H9 (cell line): ENCODE measurements at regions not wholly inside any gene's neighbourhood (a gene's known extent, or its start where the extent isn't known, plus 50 kb on each side); places are given as distances from the start of the nearest gene placed in this dataset.

Source experiments
- DNase-seq: peaks from one replicate; pipeline ENCODE4 v3.0.0-alpha.2; 2017
- H2AFZ ChIP-seq: one replicate; pipeline ENCODE4 v1.6.1; 2013; ENCODE audit warnings: mild to moderate bottlenecking, low read length, control low read depth, moderate library complexity
- H2AK5ac ChIP-seq: 2 replicates; pipeline ENCODE4 v1.6.1; 2013; ENCODE audit warnings: low read length, control low read depth, mixed read lengths; ENCODE audit not compliant: insufficient read length
- H2BK120ac ChIP-seq: one replicate; pipeline ENCODE4 v1.6.1; 2013; ENCODE audit warnings: low read depth, mild to moderate bottlenecking, low read length, control low read depth, inconsistent platforms; ENCODE audit not compliant: poor library complexity, severe bottlenecking
- H2BK12ac ChIP-seq: 2 replicates; pipeline ENCODE4 v1.6.1; 2013; ENCODE audit warnings: low read length, control low read depth, mixed read lengths, low read depth; ENCODE audit not compliant: insufficient read length
- H2BK15ac ChIP-seq: 2 replicates; pipeline ENCODE4 v1.6.1; 2013; ENCODE audit warnings: low read depth, low read length, control low read depth
- H2BK20ac ChIP-seq: one replicate; pipeline ENCODE4 v1.6.1; 2013; ENCODE audit warnings: low read depth, mild to moderate bottlenecking, low read length, control low read depth, inconsistent platforms; ENCODE audit not compliant: poor library complexity, severe bottlenecking
- H2BK5ac ChIP-seq: 2 replicates; pipeline ENCODE4 v1.6.1; 2013; ENCODE audit warnings: low read length, control low read depth, mixed read lengths; ENCODE audit not compliant: insufficient read length
- H3K14ac ChIP-seq: 2 replicates; pipeline ENCODE4 v1.6.1; 2013; ENCODE audit warnings: low read length, control low read depth; ENCODE audit not compliant: insufficient read depth
- H3K18ac ChIP-seq: 2 replicates; pipeline ENCODE4 v1.6.1; 2013; ENCODE audit warnings: low read depth, mild to moderate bottlenecking, mixed read lengths, low read length, control low read depth; ENCODE audit not compliant: insufficient read length
- H3K23ac ChIP-seq: 2 replicates; pipeline ENCODE4 v1.6.1; 2013; ENCODE audit warnings: low read length, control low read depth, mixed read lengths, low read depth; ENCODE audit not compliant: insufficient read length
- H3K23me2 ChIP-seq: 2 replicates; pipeline ENCODE4 v1.6.1; 2013; ENCODE audit warnings: low read depth, mild to moderate bottlenecking, mixed read lengths, low read length, control low read depth; ENCODE audit not compliant: insufficient read length, poor library complexity, severe bottlenecking
- H3K27ac ChIP-seq: 2 replicates; pipeline ENCODE4 v1.5.1; 2013; ENCODE audit warnings: low read length, control low read depth, mixed read lengths, low read depth; ENCODE audit not compliant: insufficient read length
- H3K27me3 ChIP-seq: 2 replicates; pipeline ENCODE4 v1.6.1; 2013; ENCODE audit warnings: low read length, control low read depth, inconsistent platforms; ENCODE audit not compliant: insufficient read depth
- H3K4ac ChIP-seq: 2 replicates; pipeline ENCODE4 v1.6.1; 2013; ENCODE audit warnings: low read depth, mild to moderate bottlenecking, control low read depth, inconsistent platforms, low read length, moderate library complexity
- H3K4me1 ChIP-seq: 2 replicates; pipeline ENCODE4 v1.6.1; 2013; ENCODE audit warnings: low read length, control low read depth, inconsistent platforms; ENCODE audit not compliant: insufficient read depth
- H3K4me2 ChIP-seq: 2 replicates; pipeline ENCODE4 v1.6.1; 2013; ENCODE audit warnings: low read length, control low read depth, mixed read lengths; ENCODE audit not compliant: insufficient read length, insufficient read depth
- H3K56ac ChIP-seq: 2 replicates; pipeline ENCODE4 v1.6.1; 2013; ENCODE audit warnings: low read depth, mild to moderate bottlenecking, mixed read lengths, low read length, control low read depth; ENCODE audit not compliant: insufficient read length
- H3K79me1 ChIP-seq: 2 replicates; pipeline ENCODE4 v1.6.1; 2013; ENCODE audit warnings: low read depth, mild to moderate bottlenecking, moderate library complexity, low read length, control low read depth, inconsistent platforms; ENCODE audit not compliant: insufficient read depth, poor library complexity, severe bottlenecking
- H3K79me2 ChIP-seq: 2 replicates; pipeline ENCODE4 v1.6.1; 2013; ENCODE audit warnings: low read length, control low read depth, inconsistent platforms; ENCODE audit not compliant: insufficient read depth
- H3K9ac ChIP-seq: 2 replicates; pipeline ENCODE4 v1.6.1; 2013; ENCODE audit warnings: low read length, control low read depth, mixed read lengths; ENCODE audit not compliant: insufficient read length; ENCODE audit errors: extremely low read depth
- H3K9me3 ChIP-seq: one replicate; pipeline ENCODE4 v1.6.1; 2013; ENCODE audit warnings: low read depth, low read length, inconsistent platforms; ENCODE audit not compliant: control insufficient read depth
- H3T11ph ChIP-seq: one replicate; pipeline ENCODE4 v1.6.1; 2013; ENCODE audit warnings: mild to moderate bottlenecking, low read length, control low read depth, inconsistent platforms
- H4K20me1 ChIP-seq: one replicate; pipeline ENCODE4 v1.6.1; 2013; ENCODE audit not compliant: control insufficient read depth, insufficient read length, insufficient read depth
- H4K5ac ChIP-seq: 2 replicates; pipeline ENCODE4 v1.6.1; 2013; ENCODE audit warnings: low read depth, mild to moderate bottlenecking, mixed read lengths, low read length, control low read depth; ENCODE audit not compliant: insufficient read length
- H4K8ac ChIP-seq: replicated peaks from 2 replicates; pipeline ENCODE4 v1.6.1; 2013; ENCODE audit warnings: low read length, control low read depth, mixed read lengths, low read depth; ENCODE audit not compliant: insufficient read length
- H4K91ac ChIP-seq: 2 replicates; pipeline ENCODE4 v1.6.1; 2013; ENCODE audit warnings: low read depth, mild to moderate bottlenecking, moderate library complexity, mixed read lengths, low read length, control low read depth; ENCODE audit not compliant: insufficient read length
- H3K27ac Mint-ChIP-seq, 3 experiments: 2 replicates in 2 of 3; 3 replicates in 1 of 3; pipeline ENCODE4 v1.8.0; 2020 to 2021; ENCODE audit warnings: mixed read lengths in 3 of 3, mild to moderate bottlenecking in 1 of 3, moderate library complexity in 1 of 3
- H3K27me3 Mint-ChIP-seq: 2 replicates; pipeline ENCODE4 v1.8.0; 2021; ENCODE audit warnings: low read depth, mild to moderate bottlenecking, moderate library complexity, mixed read lengths
- H3K36me3 Mint-ChIP-seq, 3 experiments: 2 replicates in 2 of 3; 3 replicates in 1 of 3; pipeline ENCODE4 v1.8.0; 2020 to 2021; ENCODE audit warnings: low read depth in 3 of 3, mixed read lengths in 3 of 3; ENCODE audit not compliant: insufficient read depth in 1 of 3
- H3K4me1 Mint-ChIP-seq, 2 experiments: 2 replicates each; pipeline ENCODE4 v1.8.0; 2020; ENCODE audit warnings: mixed read lengths in 2 of 2
- H3K4me3 Mint-ChIP-seq, 2 experiments: 2 replicates in 1 of 2; 3 replicates in 1 of 2; pipeline ENCODE4 v1.8.0; 2020 to 2021; ENCODE audit warnings: mild to moderate bottlenecking in 2 of 2, mixed read lengths in 2 of 2, moderate library complexity in 1 of 2
- H3K9me3 Mint-ChIP-seq, 2 experiments: 2 replicates in 1 of 2; 3 replicates in 1 of 2; pipeline ENCODE4 v1.8.0; 2020; ENCODE audit warnings: mild to moderate bottlenecking in 2 of 2, mixed read lengths in 2 of 2, moderate library complexity in 1 of 2
- WGBS: extraction: QIAGEN DNeasy Blood & Tissue Kit; methylation state at CpG from one replicate; pipeline ENCODE4 v1.1.7; 2013; ENCODE audit warnings: missing lambda C conversion rate, low lambda C conversion rate, mixed read lengths; ENCODE audit not compliant: insufficient read length; ENCODE audit errors: extremely low coverage; 5-methylcytosine and 5-hydroxymethylcytosine counted together
- TF ChIP-seq, protein P1 (sequence below): fragments of 200-600 bp; sonication (generic); conservative IDR thresholded peaks from 3 replicates; pipeline ENCODE4 v1.8.0; 2021; ENCODE audit warnings: antibody characterized with exemption, mild to moderate bottlenecking

- H3K56ac ChIP-seq: no peak overlapping the region
- no peak overlapping the region for H2BK120ac ChIP-seq
- no peak overlapping the region for H3K4me2 ChIP-seq
- no peak overlapping the region for H2AFZ ChIP-seq
- H3K4me1 Mint-ChIP-seq: peaks cover 8 to 16% of the 10 kb centered on the region in 2 experiments
- H3K79me2 ChIP-seq: no peaks in the 10 kb centered on the region; the same call in 1 of the 2 replicates
- no peak overlapping the region for H2BK12ac ChIP-seq
- no peak overlapping the region for H4K5ac ChIP-seq
- no peaks in the 10 kb centered on the region; the same call in 1 of the 2 replicates for H3K4me1 ChIP-seq
- no peak for DNase-seq
- H3K36me3 Mint-ChIP-seq: no peaks in the 10 kb centered on the region; a peak in 1 of 7 replicates
- no peak overlapping the region for H3K9ac ChIP-seq
- no peak overlapping the region for H4K8ac ChIP-seq
- H3K27ac ChIP-seq: no peak overlapping the region
- H3K27ac Mint-ChIP-seq: no peak overlapping the region
- H3K27me3 Mint-ChIP-seq: no peaks in the 10 kb centered on the region
- no peak overlapping the region for H2BK5ac ChIP-seq
- H3K23ac ChIP-seq: no peak overlapping the region
- no CpG with 5 or more reads among the region's 4 CpGs for WGBS
- no peak overlapping the region for H3K4me3 Mint-ChIP-seq
- H3K14ac ChIP-seq: no peak overlapping the region
- peaks cover 0 to 2% of the 10 kb centered on the region in 2 experiments; a peak in 2 of 5 replicates for H3K9me3 Mint-ChIP-seq
- H3K4ac ChIP-seq: no peak overlapping the region
- no peaks in the 10 kb centered on the region for H3K79me1 ChIP-seq
- no peak overlapping the region for H2BK15ac ChIP-seq
- H3K9me3 ChIP-seq: no peaks in the 10 kb centered on the region
- no peak overlapping the region for H2AK5ac ChIP-seq
- H4K20me1 ChIP-seq: no peaks in the 10 kb centered on the region
- H2BK20ac ChIP-seq: no peak overlapping the region
- H3K18ac ChIP-seq: no peak overlapping the region
- no peaks in the 10 kb centered on the region for H3K23me2 ChIP-seq
- H4K91ac ChIP-seq: no peak overlapping the region
- TF ChIP-seq, protein P1, sequence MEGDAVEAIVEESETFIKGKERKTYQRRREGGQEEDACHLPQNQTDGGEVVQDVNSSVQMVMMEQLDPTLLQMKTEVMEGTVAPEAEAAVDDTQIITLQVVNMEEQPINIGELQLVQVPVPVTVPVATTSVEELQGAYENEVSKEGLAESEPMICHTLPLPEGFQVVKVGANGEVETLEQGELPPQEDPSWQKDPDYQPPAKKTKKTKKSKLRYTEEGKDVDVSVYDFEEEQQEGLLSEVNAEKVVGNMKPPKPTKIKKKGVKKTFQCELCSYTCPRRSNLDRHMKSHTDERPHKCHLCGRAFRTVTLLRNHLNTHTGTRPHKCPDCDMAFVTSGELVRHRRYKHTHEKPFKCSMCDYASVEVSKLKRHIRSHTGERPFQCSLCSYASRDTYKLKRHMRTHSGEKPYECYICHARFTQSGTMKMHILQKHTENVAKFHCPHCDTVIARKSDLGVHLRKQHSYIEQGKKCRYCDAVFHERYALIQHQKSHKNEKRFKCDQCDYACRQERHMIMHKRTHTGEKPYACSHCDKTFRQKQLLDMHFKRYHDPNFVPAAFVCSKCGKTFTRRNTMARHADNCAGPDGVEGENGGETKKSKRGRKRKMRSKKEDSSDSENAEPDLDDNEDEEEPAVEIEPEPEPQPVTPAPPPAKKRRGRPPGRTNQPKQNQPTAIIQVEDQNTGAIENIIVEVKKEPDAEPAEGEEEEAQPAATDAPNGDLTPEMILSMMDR: no peak
- no peak overlapping the region for H3T11ph ChIP-seq
- H3K27me3 ChIP-seq: no peaks in the 10 kb centered on the region
Measured at GRCh38 chr2:84202166-84202565, 256.9 kb downstream of the SUCLG1 start.
